Neural progenitor cell (in vitro differentiated cells): ENCODE measurements at regions not wholly inside any gene's neighbourhood (a gene's known extent, or its start where the extent isn't known, plus 50 kb on each side); places are given as distances from the start of the nearest gene placed in this dataset.

ENCODE experiments used
- EZH2 ChIP-seq: fragments of 200-600 bp; sonication (generic); IDR thresholded peaks from 2 replicates; pipeline ENCODE4 v1.6.1; 2017; ENCODE audit warnings: antibody characterized with exemption, mild to moderate bottlenecking, moderate library complexity
- TF ChIP-seq, protein P1 (sequence below): fragments of 200-600 bp; sonication (generic); IDR thresholded peaks from 2 replicates; pipeline ENCODE4 v1.5.1; 2017; ENCODE audit warnings: antibody characterized with exemption, mild to moderate bottlenecking

DNA sequence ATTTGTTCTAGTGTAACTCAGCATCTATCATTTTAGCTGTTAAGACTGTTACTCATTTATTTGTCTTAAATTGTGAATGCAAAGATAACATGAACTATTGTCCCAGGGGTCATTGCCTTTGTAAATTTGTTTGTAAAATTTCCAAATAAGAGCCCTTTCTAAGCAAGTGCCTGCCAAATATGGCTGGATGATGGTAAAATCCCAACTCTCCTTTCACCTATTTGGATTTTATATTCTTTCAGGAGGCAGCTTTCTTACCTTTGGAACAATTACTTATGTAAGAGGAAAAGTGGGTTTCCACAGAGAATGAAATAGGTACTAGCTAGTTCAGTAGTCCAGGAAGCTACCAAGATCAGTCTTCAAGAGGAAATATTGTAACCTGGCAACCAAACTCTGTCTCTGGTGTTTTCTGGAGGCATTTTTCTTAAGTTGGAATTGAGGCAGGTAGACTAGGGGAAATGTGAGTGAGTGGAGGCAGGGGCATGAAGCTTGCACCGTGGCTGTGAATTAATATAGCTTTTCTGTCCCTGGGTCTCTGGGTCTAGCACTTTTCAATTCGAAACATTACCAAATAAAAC lies 88.5 kb upstream of the XIST start:
- TF ChIP-seq, protein P1, sequence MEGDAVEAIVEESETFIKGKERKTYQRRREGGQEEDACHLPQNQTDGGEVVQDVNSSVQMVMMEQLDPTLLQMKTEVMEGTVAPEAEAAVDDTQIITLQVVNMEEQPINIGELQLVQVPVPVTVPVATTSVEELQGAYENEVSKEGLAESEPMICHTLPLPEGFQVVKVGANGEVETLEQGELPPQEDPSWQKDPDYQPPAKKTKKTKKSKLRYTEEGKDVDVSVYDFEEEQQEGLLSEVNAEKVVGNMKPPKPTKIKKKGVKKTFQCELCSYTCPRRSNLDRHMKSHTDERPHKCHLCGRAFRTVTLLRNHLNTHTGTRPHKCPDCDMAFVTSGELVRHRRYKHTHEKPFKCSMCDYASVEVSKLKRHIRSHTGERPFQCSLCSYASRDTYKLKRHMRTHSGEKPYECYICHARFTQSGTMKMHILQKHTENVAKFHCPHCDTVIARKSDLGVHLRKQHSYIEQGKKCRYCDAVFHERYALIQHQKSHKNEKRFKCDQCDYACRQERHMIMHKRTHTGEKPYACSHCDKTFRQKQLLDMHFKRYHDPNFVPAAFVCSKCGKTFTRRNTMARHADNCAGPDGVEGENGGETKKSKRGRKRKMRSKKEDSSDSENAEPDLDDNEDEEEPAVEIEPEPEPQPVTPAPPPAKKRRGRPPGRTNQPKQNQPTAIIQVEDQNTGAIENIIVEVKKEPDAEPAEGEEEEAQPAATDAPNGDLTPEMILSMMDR, result no peak
- TF ChIP-seq EZH2, result no peak
